OCI-M2 (cell line): ENCODE measurements at regions not wholly inside any gene's neighbourhood (a gene's known extent, or its start where the extent isn't known, plus 50 kb on each side); places are given as distances from the start of the nearest gene placed in this dataset.

Source experiments
- DNase-seq: peaks from one replicate; lab custom pipeline; 2025; ENCODE audit not compliant: unreplicated experiment; lab: John Stamatoyannopoulos, UW

GRCh38 chr1:69295265-69295664, 272.5 kb upstream of the LRRC7 start:
- DNase-seq = no peak

DNA sequence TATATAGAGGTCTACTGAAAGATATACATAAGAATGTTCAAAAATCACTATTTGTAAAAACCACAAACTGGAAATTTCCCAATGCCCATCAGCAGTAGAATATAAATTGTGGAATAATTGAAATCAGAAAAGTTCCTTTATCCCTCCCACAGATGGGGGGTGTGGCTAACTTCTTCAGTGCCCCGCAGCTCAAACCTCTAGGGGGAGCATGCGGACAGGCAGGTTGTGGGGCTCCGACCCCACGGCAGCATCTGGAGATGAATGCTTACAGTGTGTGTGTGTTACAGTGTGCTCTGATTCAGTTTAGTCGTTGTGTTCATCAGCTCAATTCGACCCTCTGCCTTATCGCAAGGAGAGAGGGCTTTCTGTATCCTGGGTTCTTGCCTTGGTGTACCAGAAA, 262.1 kb upstream of the LRRC7 start:
- no peak for DNase-seq

DNA sequence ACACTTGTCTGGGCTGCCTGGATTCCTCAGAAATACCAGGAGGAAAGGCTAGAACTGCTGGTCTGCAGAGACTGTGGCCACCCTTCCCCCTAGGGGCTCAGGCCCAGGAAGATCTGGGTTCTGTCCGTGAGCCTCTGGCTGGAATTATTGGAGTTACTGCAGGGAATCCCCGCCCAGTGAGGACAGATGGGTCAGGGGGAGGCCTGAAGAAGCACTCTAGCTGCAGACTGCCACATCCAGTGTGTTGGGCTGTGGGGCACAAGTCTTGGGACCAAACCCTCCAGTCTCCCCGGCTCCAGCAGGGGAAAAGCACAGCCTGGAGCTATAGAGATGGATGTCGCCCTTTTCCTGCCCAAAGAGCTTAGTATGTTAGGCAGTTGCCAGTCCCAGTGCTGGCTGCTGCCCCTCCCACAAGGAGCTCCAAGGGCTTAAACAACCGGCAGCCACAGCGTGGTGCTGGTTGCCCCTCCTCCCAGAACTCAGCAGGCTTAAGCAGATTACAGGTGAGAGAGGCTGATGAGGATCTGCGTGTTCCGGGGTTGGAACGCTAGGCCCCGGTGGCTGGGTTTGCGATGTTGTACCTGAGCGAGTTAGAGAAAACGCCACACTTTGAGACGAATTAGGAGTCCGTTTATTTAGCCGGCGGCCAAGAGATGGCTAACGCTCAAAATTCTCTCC, 255.5 kb upstream of the LRRC7 start:
- no peak for DNase-seq

GRCh38 chr1:69313118-69313517, 254.6 kb upstream of the LRRC7 start:
- DNase-seq = no peak

GRCh38 chr1:69315416-69315815, 252.3 kb upstream of the LRRC7 start:
- DNase-seq = no peak

GRCh38 chr1:69315823-69316222, 251.9 kb upstream of the LRRC7 start:
- DNase-seq = no peak

DNA sequence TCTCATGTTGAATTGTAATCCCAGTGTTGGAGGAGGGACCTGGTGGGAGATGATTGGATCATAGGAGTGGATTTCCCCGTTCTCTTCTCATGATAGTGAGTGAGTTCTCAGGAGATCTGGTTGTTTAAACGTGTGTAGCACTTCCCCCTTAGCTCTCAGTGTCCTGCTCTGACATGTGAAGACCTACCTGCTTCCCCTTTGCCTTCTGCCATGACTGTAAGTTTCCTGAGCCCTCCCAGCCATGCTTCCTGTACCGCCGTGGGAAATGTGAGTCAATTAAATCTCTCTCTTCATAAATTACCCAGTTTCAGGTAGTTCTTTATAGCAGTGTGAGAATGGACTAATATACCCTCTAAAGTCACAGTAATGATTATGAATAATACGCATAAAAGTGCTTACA, 248.4 kb upstream of the LRRC7 start:
- no peak for DNase-seq

DNA sequence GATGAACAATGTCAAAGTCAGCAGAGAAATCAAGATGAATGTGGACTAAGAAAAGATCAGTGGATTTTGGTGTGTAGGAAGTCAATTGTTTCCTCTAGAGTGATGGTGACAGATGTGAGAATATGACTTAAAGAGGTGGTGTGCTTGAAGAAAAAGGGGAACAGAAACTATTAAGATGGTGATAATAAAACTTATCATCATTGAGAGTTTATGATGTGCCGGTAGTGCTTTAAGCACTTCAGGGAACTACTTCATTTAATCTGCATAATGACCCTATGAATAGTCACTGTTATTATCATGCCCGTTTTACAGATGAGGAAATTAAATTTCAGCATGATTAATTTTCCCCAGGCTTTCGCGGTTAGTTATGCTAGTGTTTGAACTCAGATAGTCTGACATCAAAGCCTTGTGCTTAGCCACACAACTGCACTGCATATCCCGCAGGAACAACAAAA, 246.9 kb upstream of the LRRC7 start:
- no peak for DNase-seq

DNA sequence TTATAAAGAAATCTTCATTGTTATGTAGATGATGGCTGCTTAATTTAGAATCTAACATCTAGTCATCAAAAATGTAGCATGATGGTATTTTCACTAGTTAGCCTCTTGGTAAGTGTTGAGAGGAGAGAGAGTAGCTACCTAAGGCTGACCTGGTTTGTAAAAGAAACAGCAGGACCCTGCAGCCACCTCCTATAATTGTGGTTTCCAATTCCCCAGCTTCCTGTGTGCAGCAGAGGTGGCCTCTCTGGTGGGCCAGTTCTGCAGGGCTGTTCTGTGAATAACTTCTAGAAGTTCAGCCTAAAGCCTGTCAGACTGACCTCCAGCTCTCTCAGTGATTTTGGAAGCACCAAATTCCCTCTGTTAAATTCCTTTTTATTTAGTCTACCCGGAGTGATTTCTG, 246.4 kb upstream of the LRRC7 start:
- no peak for DNase-seq

DNA sequence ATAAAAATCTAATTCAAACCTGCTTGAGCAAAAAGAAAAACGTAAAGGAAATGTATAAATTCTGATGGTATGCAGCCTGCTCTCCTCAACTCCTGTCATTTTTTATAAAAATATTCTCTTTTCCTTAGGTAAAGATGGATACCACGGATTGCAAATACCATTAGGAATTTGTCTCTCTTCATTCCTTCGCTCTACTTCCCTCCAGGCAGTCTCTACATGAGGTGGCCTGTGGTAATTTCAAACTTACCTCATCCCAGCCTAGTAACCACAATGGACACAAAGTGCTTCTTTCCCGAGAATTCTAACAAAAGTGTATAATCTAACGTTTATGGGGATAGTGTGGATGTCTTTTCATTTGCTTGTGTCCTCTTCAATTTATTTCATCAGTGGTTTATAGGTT, 239.5 kb upstream of the LRRC7 start:
- DNase-seq = no peak

GRCh38 chr1:69363236-69363635, 204.5 kb upstream of the LRRC7 start:
- no peak for DNase-seq

DNA sequence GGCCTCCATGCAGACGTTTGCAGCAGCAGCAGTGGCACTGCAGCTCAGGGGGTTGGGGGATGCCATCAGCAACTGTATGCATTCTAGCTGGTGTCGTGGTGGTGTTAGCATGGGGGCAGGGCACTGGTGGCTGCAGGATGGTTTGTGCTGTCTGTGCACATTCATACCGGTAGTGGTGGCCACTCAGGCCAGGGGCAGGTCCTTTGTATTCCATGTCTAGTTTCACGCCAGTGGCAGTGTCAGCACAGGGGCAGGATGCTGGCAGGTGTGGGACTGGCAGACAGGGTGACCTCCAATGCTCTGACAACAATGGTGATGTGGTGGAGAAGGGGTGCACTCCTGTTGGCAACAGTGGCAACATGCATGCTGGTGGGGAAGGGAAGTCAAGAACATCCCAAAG, 194.2 kb upstream of the LRRC7 start:
- no peak for DNase-seq

DNA sequence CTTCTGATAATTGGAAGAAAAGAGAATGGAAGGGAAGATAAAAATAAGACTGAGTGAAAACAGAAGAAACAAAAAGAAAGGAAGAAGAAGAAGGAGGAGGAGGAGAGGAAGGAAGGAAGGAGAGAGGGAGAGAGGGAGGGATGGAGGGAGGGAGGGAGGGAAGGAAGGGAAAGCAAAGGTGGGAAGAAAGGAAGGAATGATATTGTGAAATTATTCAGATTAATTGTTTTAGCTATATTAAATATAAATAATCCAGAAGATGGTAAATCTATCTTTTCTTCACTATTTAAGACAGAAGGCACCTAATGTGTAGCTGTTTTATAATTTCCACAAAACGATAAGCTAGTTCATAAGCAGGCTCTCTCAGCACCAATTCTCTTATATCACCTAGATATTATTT, 191.3 kb upstream of the LRRC7 start:
- DNase-seq = no peak

DNA sequence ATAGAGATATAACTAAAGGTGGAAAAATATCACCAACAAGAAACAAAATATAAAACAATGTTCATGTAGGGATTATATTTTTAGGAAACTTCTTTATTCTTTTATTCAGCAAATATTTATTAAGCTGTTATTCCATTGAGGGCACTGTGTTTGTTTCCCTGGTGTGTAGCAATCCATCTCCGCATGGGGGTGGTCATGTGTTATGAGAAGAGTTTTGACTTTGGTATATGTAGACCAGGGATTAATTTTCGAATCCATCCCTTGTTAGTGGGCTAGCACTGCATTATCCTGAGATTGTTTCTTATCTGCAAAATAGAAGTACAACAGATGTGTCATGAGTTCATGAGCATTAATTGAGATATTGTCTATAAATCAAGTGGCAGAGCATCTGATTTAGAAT, 190.2 kb upstream of the LRRC7 start:
- DNase-seq = no peak

- no peak for DNase-seq
These were observed 179.7 kb upstream of the LRRC7 start for GRCh38 chr1:69388044-69388443.

DNA sequence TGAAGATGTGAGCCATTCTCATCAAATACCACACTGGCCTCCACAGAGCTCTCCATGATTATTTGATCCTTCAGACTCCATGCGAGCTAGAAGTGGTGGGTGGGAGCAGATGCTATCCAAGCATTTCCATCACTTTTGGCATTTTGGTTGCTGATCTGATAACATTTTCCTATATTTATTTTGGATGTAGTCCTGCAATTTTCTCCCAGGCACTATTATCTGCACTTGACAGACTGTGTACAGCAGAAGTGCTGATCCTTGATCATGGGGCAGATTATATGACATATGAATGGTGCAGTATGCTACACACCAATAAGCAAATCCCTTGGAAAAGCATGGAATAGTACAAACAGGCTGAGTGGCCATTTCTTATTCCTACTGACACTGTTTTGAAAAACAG, 167.6 kb upstream of the LRRC7 start:
- DNase-seq = no peak

DNA sequence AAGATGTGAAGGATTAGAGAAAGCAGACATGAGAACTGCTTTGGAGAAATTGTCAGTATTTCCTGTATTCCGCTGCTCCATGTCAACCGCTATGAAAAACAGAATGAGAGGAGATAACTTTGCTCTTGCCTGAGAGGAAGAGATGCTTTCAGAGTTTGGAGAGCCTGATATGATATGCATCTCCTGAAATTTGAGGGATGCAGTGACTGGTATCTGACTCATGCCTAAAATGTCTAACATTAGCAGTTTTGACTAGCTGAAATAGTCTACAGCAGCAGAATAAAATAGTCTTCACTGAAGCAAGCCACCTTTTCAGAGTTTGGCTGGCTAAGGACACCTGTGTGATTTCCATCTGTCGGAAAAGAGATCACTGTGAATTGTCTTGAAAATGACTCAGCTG, 165.8 kb upstream of the LRRC7 start:
- no peak for DNase-seq

DNA sequence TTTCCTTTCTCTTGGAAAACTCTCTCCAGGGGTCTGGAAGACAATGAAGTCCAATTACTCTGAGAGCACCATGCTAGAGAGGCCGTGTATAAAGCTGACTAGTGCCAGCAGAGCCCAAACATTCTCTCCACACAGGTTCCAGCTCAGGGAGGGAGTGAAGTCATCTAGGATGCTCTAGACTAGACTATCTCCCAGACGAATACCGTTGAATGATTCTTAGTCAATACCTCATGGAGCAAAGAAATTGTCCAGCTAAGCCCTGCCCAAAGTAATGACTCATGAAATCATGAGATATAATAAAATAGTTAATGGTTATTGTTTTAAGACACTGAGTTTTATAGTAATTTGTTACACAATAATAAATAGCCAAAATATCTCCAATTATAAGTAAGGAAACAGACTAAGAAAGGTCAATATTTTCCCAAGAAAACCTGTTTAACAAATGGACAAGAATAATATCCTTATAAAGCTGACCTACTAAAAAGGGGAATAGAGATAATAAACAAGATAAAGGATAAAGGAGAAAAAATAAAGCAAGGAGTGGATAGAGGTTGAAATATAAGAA, 163.9 kb upstream of the LRRC7 start:
- DNase-seq = no peak

DNA sequence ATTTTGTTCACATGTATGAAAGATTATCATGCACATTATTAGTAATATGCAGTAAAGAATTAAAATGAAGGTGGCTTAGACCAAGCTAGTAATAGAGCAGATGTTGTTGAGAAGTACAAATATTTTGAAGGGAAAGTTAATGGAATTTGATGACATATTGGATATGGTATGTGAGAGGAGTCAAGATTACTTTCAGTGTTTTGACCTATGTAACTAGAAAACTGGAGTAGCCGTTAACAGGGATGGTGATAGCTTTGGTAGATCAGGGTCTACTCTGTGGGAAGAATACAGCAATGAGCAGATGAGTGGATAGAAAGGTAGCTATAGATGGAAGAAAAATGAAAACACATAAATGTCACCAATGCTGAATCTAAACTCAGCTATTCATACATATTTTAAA, 163.2 kb upstream of the LRRC7 start:
- no peak for DNase-seq

GRCh38 chr1:69406244-69406643, 161.5 kb upstream of the LRRC7 start:
- no peak for DNase-seq

- DNase-seq = no peak
These were observed 157.8 kb upstream of the LRRC7 start for GRCh38 chr1:69409731-69410456.

- no peak for DNase-seq
These were observed 157.3 kb upstream of the LRRC7 start for GRCh38 chr1:69410457-69410850.

GRCh38 chr1:69410893-69411292, 156.8 kb upstream of the LRRC7 start:
- DNase-seq = no peak
